A673 (cell line): ENCODE measurements at regions not wholly inside any gene's neighbourhood (a gene's known extent, or its start where the extent isn't known, plus 50 kb on each side); places are given as distances from the start of the nearest gene placed in this dataset.

Experiments used
- BruUV-seq: library from RNA; stranded (reverse); fragments of 400-500 nt; replicated peaks from 2 replicates; lab custom pipeline; 2021; lab: Mats Ljungman, UMichigan
- CTCF ChIA-PET: fragments of 300-600 bp; sonication (Branson Sonifier 250); formaldehyde crosslinking; loops from one replicate; lab custom pipeline; 2022; ENCODE audit warnings: antibody characterized with exemption; lab: Charles Lee
- POLR2A ChIA-PET: fragments of 300-600 bp; sonication (Branson Sonifier 250); formaldehyde crosslinking; loops from one replicate; lab custom pipeline; 2022; ENCODE audit warnings: antibody characterized with exemption; ENCODE audit not compliant: low non-redundant PET; lab: Charles Lee
- DNase-seq: peaks from one replicate; pipeline ENCODE4 v3.0.0-alpha.2; 2015; ENCODE audit warnings: low spot score
- H3K27ac ChIP-seq: fragments of 200-600 bp; sonication (generic); 2 replicates; pipeline ENCODE4 v1.5.1; 2016; ENCODE audit warnings: mixed run types, low read depth, mild to moderate bottlenecking, mixed read lengths, antibody characterized with exemption, low read length; ENCODE audit not compliant: poor library complexity, severe bottlenecking
- H3K27me3 ChIP-seq: fragments of 200-600 bp; sonication (generic); replicated peaks from 2 replicates; pipeline ENCODE4 v1.6.1; 2017; ENCODE audit warnings: mixed run types, low read depth, mild to moderate bottlenecking, mixed read lengths, antibody characterized with exemption, low read length; ENCODE audit not compliant: insufficient read depth, poor library complexity
- H3K36me3 ChIP-seq: fragments of 200-600 bp; sonication (generic); 2 replicates; pipeline ENCODE4 v1.6.1; 2016; ENCODE audit warnings: mixed run types, mild to moderate bottlenecking, mixed read lengths, antibody characterized with exemption, low read length; ENCODE audit not compliant: insufficient read depth, poor library complexity, severe bottlenecking
- H3K4me1 ChIP-seq: fragments of 200-600 bp; sonication (generic); 2 replicates; pipeline ENCODE4 v1.6.1; 2017; ENCODE audit warnings: mixed run types, mild to moderate bottlenecking, mixed read lengths, antibody characterized with exemption, low read length; ENCODE audit not compliant: insufficient read depth, poor library complexity, severe bottlenecking
- H3K4me3 ChIP-seq: fragments of 200-600 bp; sonication (generic); 2 replicates; pipeline ENCODE4 v1.5.1; 2016; ENCODE audit warnings: low read depth, mixed run types, mild to moderate bottlenecking, mixed read lengths, low read length; ENCODE audit not compliant: poor library complexity, severe bottlenecking
- H3K9me3 ChIP-seq: fragments of 200-600 bp; sonication (generic); 2 replicates; pipeline ENCODE4 v1.6.1; 2016; ENCODE audit warnings: mixed run types, low read depth, mild to moderate bottlenecking, mixed read lengths, antibody characterized with exemption, low read length; ENCODE audit not compliant: poor library complexity, severe bottlenecking
- CTCF ChIP-seq: fragments of 300-800, 200-600 bp; sonication (generic); conservative IDR thresholded peaks from 2 replicates; pipeline ENCODE4 v1.5.1; 2017; ENCODE audit warnings: low read depth, mild to moderate bottlenecking, antibody characterized with exemption, low read length, moderate library complexity, mixed read lengths
- EZH2 ChIP-seq: fragments of 200-600 bp; sonication (generic); IDR thresholded peaks from 2 replicates; pipeline ENCODE4 v1.6.1; 2017; ENCODE audit warnings: borderline replicate concordance, low read depth, mild to moderate bottlenecking, mixed read lengths, antibody characterized with exemption, low read length; ENCODE audit not compliant: poor library complexity, severe bottlenecking
- intact Hi-C: fragments of 100-400 bp; cut with micrococcal nuclease; formaldehyde crosslinking; loops from one replicate; pipeline ENCODE4 v1.10.0; 2022; ENCODE audit not compliant: unreplicated experiment

GRCh38 chr4:95636061-95636460 is 87.3 kb upstream of the UNC5C start:
- Histone ChIP-seq H3K36me3 (no peaks in the 10 kb centered on the region), H3K4me1 (no peaks in the 10 kb centered on the region), H3K27me3 (no peaks in the 10 kb centered on the region), H3K4me3 (no peak overlapping the region), H3K27ac (no peak overlapping the region), H3K9me3 (no peaks in the 10 kb centered on the region)
- POLR2A ChIA-PET, result no interaction called here
- TF ChIP-seq CTCF (no peak), EZH2 (no peak)
- intact Hi-C loops, result no loop called here
- CTCF ChIA-PET, result no interaction called here
- BruUV-seq, result no TSS peak
- no peak for DNase-seq

- POLR2A ChIA-PET, result no interaction called here
- Histone ChIP-seq H3K36me3 (no peaks in the 10 kb centered on the region), H3K27ac (no peak overlapping the region), H3K4me3 (no peak overlapping the region), H3K9me3 (no peaks in the 10 kb centered on the region), H3K27me3 (no peaks in the 10 kb centered on the region), H3K4me1 (peaks cover 9% of the 10 kb centered on the region)
- CTCF ChIA-PET, result no interaction called here
- peak; percentile 75 for DNase-seq
- TF ChIP-seq EZH2 (no peak), CTCF (no peak)
- no TSS peak for BruUV-seq
- intact Hi-C loops, result no loop called here
Measured at GRCh38 chr4:95627709-95628108, 78.9 kb upstream of the UNC5C start.

- Histone ChIP-seq H3K9me3 (no peaks in the 10 kb centered on the region), H3K4me3 (no peak overlapping the region), H3K27me3 (no peaks in the 10 kb centered on the region), H3K36me3 (no peaks in the 10 kb centered on the region), H3K4me1 (peaks cover 9% of the 10 kb centered on the region), H3K27ac (no peak overlapping the region)
- TF ChIP-seq EZH2 (no peak), CTCF (no peak)
- POLR2A ChIA-PET, result no interaction called here
- CTCF ChIA-PET, result no interaction called here
- BruUV-seq, result no TSS peak
- no peak for DNase-seq
- intact Hi-C loops, result no loop called here
Measured at GRCh38 chr4:95627024-95627605, 78.3 kb upstream of the UNC5C start.
